GM23338 (cell line): ENCODE measurements at regions not wholly inside any gene's neighbourhood (a gene's known extent, or its start where the extent isn't known, plus 50 kb on each side); places are given as distances from the start of the nearest gene placed in this dataset.

Experiments
- ATAC-seq: fragments of 200-7000 bp; cut with Tn5 transposase; 3 replicates; pipeline ENCODE4 v1.9.1; 2020
- DNase-seq: peaks from one replicate; pipeline ENCODE4 v3.0.0-alpha.2; 2015; ENCODE audit warnings: low spot score
- H2AFZ ChIP-seq: fragments of 200-600 bp; sonication (generic); 2 replicates; pipeline ENCODE4 v1.8.0; 2016; ENCODE audit warnings: antibody characterized with exemption, mild to moderate bottlenecking, moderate library complexity
- H3F3A ChIP-seq: fragments of 200-600 bp; sonication (generic); replicated peaks from 2 replicates; pipeline ENCODE4 v1.8.0; 2017; ENCODE audit warnings: antibody characterized with exemption, mixed run types, low read depth
- H3K27ac ChIP-seq: fragments of 200-600 bp; sonication (generic); 2 replicates; pipeline ENCODE4 v1.6.1; 2016; ENCODE audit warnings: low read depth
- H3K27me3 ChIP-seq: fragments of 200-600 bp; sonication (generic); 2 replicates; pipeline ENCODE4 v1.8.0; 2016; ENCODE audit warnings: mild to moderate bottlenecking, mixed run types, moderate library complexity; ENCODE audit not compliant: insufficient read depth
- H3K36me3 ChIP-seq: fragments of 200-600 bp; sonication (generic); 2 replicates; pipeline ENCODE4 v1.8.0; 2016; ENCODE audit warnings: mild to moderate bottlenecking; ENCODE audit not compliant: insufficient read depth
- H3K4me1 ChIP-seq: fragments of 200-600 bp; sonication (generic); 2 replicates; pipeline ENCODE4 v1.8.0; 2016; ENCODE audit warnings: mild to moderate bottlenecking, moderate library complexity; ENCODE audit not compliant: insufficient read depth
- H3K4me2 ChIP-seq: fragments of 200-600 bp; sonication (generic); 2 replicates; pipeline ENCODE4 v1.7.1; 2017; ENCODE audit warnings: mixed run types
- H3K4me3 ChIP-seq: fragments of 200-600 bp; sonication (generic); 2 replicates; pipeline ENCODE4 v1.6.1; 2016; ENCODE audit warnings: mixed run types
- H3K79me2 ChIP-seq: fragments of 200-600 bp; sonication (generic); replicated peaks from 2 replicates; pipeline ENCODE4 v1.8.0; 2017; ENCODE audit warnings: mild to moderate bottlenecking; ENCODE audit not compliant: insufficient read depth
- H3K9me2 ChIP-seq: fragments of 200-600 bp; sonication (generic); 2 replicates; pipeline ENCODE4 v1.8.0; 2017; ENCODE audit not compliant: insufficient read depth
- H4K20me1 ChIP-seq: fragments of 200-600 bp; sonication (generic); replicated peaks from 2 replicates; pipeline ENCODE4 v1.8.0; 2017; ENCODE audit warnings: mild to moderate bottlenecking; ENCODE audit not compliant: insufficient read depth
- H3K27ac Mint-ChIP-seq: 2 replicates; pipeline ENCODE4 v1.8.0; 2020; ENCODE audit warnings: inconsistent platforms, mild to moderate bottlenecking, moderate library complexity, mixed read lengths
- H3K27me3 Mint-ChIP-seq: 3 replicates; pipeline ENCODE4 v1.8.0; 2022; ENCODE audit warnings: low read depth, mild to moderate bottlenecking, moderate library complexity, mixed read lengths, inconsistent platforms; ENCODE audit not compliant: insufficient read depth, poor library complexity
- H3K36me3 Mint-ChIP-seq: 3 replicates; pipeline ENCODE4 v1.8.0; 2021; ENCODE audit warnings: low read depth, mild to moderate bottlenecking, inconsistent platforms, moderate library complexity, mixed read lengths
- H3K4me1 Mint-ChIP-seq: 3 replicates; pipeline ENCODE4 v1.8.0; 2020; ENCODE audit warnings: mild to moderate bottlenecking, inconsistent platforms, mixed read lengths
- H3K4me3 Mint-ChIP-seq: 3 replicates; pipeline ENCODE4 v1.8.0; 2021; ENCODE audit warnings: moderate library complexity, mild to moderate bottlenecking, inconsistent platforms, mixed read lengths
- H3K9me3 Mint-ChIP-seq: 3 replicates; pipeline ENCODE4 v1.8.0; 2020; ENCODE audit warnings: moderate library complexity, mild to moderate bottlenecking, inconsistent platforms, mixed read lengths
- CREB1 ChIP-seq: fragments of 250-450 bp; sonication (Bioruptor Pico); IDR thresholded peaks from 2 replicates; pipeline ENCODE4 v1.5.0; 2020; ENCODE audit warnings: low read depth, mild to moderate bottlenecking, moderate library complexity
- EZH2 ChIP-seq: fragments of 200-600 bp; sonication (generic); IDR thresholded peaks from one replicate; pipeline ENCODE4 v1.8.0; 2017; ENCODE audit warnings: antibody characterized with exemption, mild to moderate bottlenecking, low read depth; ENCODE audit not compliant: unreplicated experiment
- EZH2phosphoT487 ChIP-seq: fragments of 200-600 bp; sonication (generic); IDR thresholded peaks from one replicate; pipeline ENCODE4 v1.8.1; 2018; ENCODE audit warnings: antibody characterized with exemption; ENCODE audit not compliant: unreplicated experiment
- JUNB ChIP-seq: IDR thresholded peaks from one replicate; pipeline ENCODE4 v1.6.1; 2016; ENCODE audit warnings: antibody characterized with exemption; ENCODE audit not compliant: unreplicated experiment
- POLR2AphosphoS5 ChIP-seq: IDR thresholded peaks from 2 replicates; pipeline ENCODE4 v1.6.1; 2016; ENCODE audit warnings: antibody characterized with exemption, low read depth
- STAT1 ChIP-seq: IDR thresholded peaks from one replicate; pipeline ENCODE4 v1.6.1; 2016; ENCODE audit warnings: antibody characterized with exemption; ENCODE audit not compliant: unreplicated experiment
- ZNF462 ChIP-seq: fragments of 250-450 bp; sonication (Bioruptor Pico); IDR thresholded peaks from 2 replicates; pipeline ENCODE4 v1.5.0; 2020; ENCODE audit warnings: mild to moderate bottlenecking, moderate library complexity
- TF ChIP-seq, protein P1 (sequence below): IDR thresholded peaks from 2 replicates; pipeline ENCODE4 v1.6.1; 2016; ENCODE audit warnings: antibody characterized with exemption

DNA sequence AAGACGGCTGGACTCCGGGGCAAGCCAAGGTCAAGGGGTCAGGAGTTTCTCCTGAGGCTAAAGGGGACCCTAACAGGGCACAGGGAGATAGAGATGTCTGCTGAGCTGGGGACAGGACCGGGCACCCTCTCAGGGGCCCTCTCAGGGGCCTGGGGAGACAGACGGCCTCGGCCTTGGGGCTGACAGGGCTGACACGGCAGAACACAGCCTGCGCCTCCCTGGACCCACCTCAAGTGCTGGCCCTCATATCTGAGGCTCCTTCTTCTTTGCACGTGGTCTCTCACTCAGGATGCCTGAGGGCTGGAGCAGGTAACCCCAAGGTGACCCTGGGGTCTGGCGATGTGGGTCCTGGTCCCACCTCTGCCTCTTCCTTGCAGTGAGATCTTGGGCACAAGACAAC is 186.9 kb upstream of the TNRC6C start:
- no peak overlapping the region for H3K4me3 Mint-ChIP-seq
- TF ChIP-seq CREB1 (no peak), EZH2phosphoT487 (no peak), ZNF462 (CRISPR knock-in tag) (no peak), JUNB (no peak), POLR2AphosphoS5 (no peak), STAT1 (no peak), EZH2 (no peak)
- TF ChIP-seq, protein P1, sequence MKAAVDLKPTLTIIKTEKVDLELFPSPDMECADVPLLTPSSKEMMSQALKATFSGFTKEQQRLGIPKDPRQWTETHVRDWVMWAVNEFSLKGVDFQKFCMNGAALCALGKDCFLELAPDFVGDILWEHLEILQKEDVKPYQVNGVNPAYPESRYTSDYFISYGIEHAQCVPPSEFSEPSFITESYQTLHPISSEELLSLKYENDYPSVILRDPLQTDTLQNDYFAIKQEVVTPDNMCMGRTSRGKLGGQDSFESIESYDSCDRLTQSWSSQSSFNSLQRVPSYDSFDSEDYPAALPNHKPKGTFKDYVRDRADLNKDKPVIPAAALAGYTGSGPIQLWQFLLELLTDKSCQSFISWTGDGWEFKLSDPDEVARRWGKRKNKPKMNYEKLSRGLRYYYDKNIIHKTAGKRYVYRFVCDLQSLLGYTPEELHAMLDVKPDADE = no peak
- Histone ChIP-seq H3K9me2 (no peaks in the 10 kb centered on the region), H2AFZ (no peak overlapping the region), H3K4me3 (no peak overlapping the region), H3F3A (no peaks in the 10 kb centered on the region), H3K36me3 (no peaks in the 10 kb centered on the region), H3K27ac (no peak overlapping the region), H3K4me2 (no peak overlapping the region), H3K79me2 (no peaks in the 10 kb centered on the region), H3K4me1 (peaks cover 6% of the 10 kb centered on the region), H3K27me3 (no peaks in the 10 kb centered on the region), H4K20me1 (no peaks in the 10 kb centered on the region)
- peaks cover 34% of the 10 kb centered on the region for H3K27me3 Mint-ChIP-seq
- H3K4me1 Mint-ChIP-seq = peaks cover 24% of the 10 kb centered on the region
- ATAC-seq (no peak), DNase-seq (no peak)
- no peak overlapping the region for H3K27ac Mint-ChIP-seq
- peaks cover 7% of the 10 kb centered on the region; the same call in 2 of the 3 replicates for H3K36me3 Mint-ChIP-seq
- peaks cover 9% of the 10 kb centered on the region for H3K9me3 Mint-ChIP-seq
